HL-60 (cell line): ENCODE measurements at regions not wholly inside any gene's neighbourhood (a gene's known extent, or its start where the extent isn't known, plus 50 kb on each side); places are given as distances from the start of the nearest gene placed in this dataset.

ENCODE experiments used
- POLR2AphosphoS5 ChIP-seq: IDR thresholded peaks from 2 replicates; pipeline ENCODE4 v1.6.1; 2012; ENCODE audit warnings: low read depth
- TF ChIP-seq, protein P1 (sequence below): IDR thresholded peaks from one replicate; pipeline ENCODE4 v1.5.1; 2011; ENCODE audit warnings: low read length, control low read depth, inconsistent platforms; ENCODE audit not compliant: insufficient read depth

DNA sequence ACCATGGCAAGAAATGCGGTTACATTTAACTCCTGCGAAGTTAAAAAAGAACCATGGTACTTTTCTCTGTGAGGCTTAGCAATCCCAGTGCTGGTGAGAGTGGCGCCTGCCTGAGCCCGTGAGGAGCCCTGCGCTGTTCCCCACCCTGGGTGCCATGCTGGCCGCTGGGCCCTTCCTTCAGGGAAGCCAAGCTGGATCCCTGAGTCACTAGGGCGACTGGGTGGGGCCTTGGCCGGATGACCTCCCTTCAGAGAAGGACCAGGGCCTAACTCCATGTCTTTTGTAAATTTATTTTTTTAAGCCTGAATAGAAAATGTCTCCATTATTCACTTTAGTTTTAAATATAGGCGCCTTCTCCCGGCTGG lies 209.1 kb downstream of the ERMARD start:
- TF ChIP-seq POLR2AphosphoS5 = no peak
- TF ChIP-seq, protein P1, sequence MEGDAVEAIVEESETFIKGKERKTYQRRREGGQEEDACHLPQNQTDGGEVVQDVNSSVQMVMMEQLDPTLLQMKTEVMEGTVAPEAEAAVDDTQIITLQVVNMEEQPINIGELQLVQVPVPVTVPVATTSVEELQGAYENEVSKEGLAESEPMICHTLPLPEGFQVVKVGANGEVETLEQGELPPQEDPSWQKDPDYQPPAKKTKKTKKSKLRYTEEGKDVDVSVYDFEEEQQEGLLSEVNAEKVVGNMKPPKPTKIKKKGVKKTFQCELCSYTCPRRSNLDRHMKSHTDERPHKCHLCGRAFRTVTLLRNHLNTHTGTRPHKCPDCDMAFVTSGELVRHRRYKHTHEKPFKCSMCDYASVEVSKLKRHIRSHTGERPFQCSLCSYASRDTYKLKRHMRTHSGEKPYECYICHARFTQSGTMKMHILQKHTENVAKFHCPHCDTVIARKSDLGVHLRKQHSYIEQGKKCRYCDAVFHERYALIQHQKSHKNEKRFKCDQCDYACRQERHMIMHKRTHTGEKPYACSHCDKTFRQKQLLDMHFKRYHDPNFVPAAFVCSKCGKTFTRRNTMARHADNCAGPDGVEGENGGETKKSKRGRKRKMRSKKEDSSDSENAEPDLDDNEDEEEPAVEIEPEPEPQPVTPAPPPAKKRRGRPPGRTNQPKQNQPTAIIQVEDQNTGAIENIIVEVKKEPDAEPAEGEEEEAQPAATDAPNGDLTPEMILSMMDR = no peak
